IMR-90 (cell line): ENCODE measurements at regions not wholly inside any gene's neighbourhood (a gene's known extent, or its start where the extent isn't known, plus 50 kb on each side); places are given as distances from the start of the nearest gene placed in this dataset.

Source experiments
- ATAC-seq: fragments of 200-7000 bp; cut with Tn5 transposase; 2 replicates; pipeline ENCODE4 v1.9.1; 2020; ENCODE audit warnings: low read depth, mild to moderate bottlenecking, moderate library complexity
- BruUV-seq: library from RNA; stranded (reverse); fragments of 400-500 nt; replicated peaks from 2 replicates; lab custom pipeline; 2021; lab: Mats Ljungman, UMichigan
- CTCF ChIA-PET: fragments of 300-600 bp; formaldehyde crosslinking; extraction: SDS; loops from one replicate; lab custom pipeline; 2021; ENCODE audit warnings: antibody characterized with exemption; lab: Yijun Ruan, JAX
- POLR2A ChIA-PET: fragments of 300-600 bp; sonication (Branson Sonifier 250); formaldehyde crosslinking; loops from one replicate; lab custom pipeline; 2022; ENCODE audit warnings: antibody characterized with exemption; ENCODE audit not compliant: unreplicated experiment; lab: Charles Lee
- DNase-seq: peaks from one replicate; pipeline ENCODE4 v3.0.0; 2013
- H2AFZ ChIP-seq: replicated peaks from 2 replicates; pipeline ENCODE3; 2013; ENCODE audit warnings: low read length, mild to moderate bottlenecking; ENCODE audit not compliant: poor library complexity
- H2AK5ac ChIP-seq: 2 replicates; pipeline ENCODE4 v1.6.1; 2013; ENCODE audit warnings: low read depth, low read length, inconsistent platforms
- H2AK9ac ChIP-seq: replicated peaks from 2 replicates; pipeline ENCODE3; 2013; ENCODE audit warnings: mild to moderate bottlenecking, low read depth, low read length, moderate library complexity; ENCODE audit not compliant: poor library complexity
- H2BK120ac ChIP-seq: 2 replicates; pipeline ENCODE4 v1.6.1; 2013; ENCODE audit warnings: low read depth, low read length, inconsistent platforms
- H2BK15ac ChIP-seq: 3 replicates; pipeline ENCODE4 v1.6.1; 2013; ENCODE audit warnings: low read depth, low read length, inconsistent platforms
- H2BK20ac ChIP-seq: 2 replicates; pipeline ENCODE4 v1.6.1; 2013; ENCODE audit warnings: low read depth, mild to moderate bottlenecking, inconsistent platforms, low read length, moderate library complexity
- H2BK5ac ChIP-seq: 2 replicates; pipeline ENCODE4 v1.6.1; 2013; ENCODE audit warnings: mild to moderate bottlenecking, low read depth, low read length, inconsistent platforms; ENCODE audit not compliant: poor library complexity, severe bottlenecking
- H3K14ac ChIP-seq: replicated peaks from 2 replicates; pipeline ENCODE4 v1.6.1; 2013; ENCODE audit warnings: low read depth, low read length, inconsistent platforms
- H3K18ac ChIP-seq: 2 replicates; pipeline ENCODE4 v1.6.1; 2013; ENCODE audit warnings: low read depth, low read length, control low read depth
- H3K23ac ChIP-seq: 2 replicates; pipeline ENCODE4 v1.6.1; 2013; ENCODE audit warnings: low read depth, low read length, inconsistent platforms
- H3K27ac ChIP-seq: 2 replicates; pipeline ENCODE4 v1.5.1; 2013; ENCODE audit warnings: mild to moderate bottlenecking, control low read depth, low read length; ENCODE audit not compliant: insufficient read depth
- H3K27me3 ChIP-seq: 2 replicates; pipeline ENCODE4 v1.6.1; 2013; ENCODE audit warnings: low read length; ENCODE audit not compliant: control insufficient read depth, insufficient read depth
- H3K36me3 ChIP-seq: 2 replicates; pipeline ENCODE4 v1.6.1; 2013; ENCODE audit warnings: low read length, mixed read lengths; ENCODE audit not compliant: control insufficient read depth, insufficient read depth
- H3K4ac ChIP-seq: 2 replicates; pipeline ENCODE4 v1.6.1; 2013; ENCODE audit warnings: low read depth, low read length, inconsistent platforms
- H3K4me1 ChIP-seq: 2 replicates; pipeline ENCODE4 v1.6.1; 2013; ENCODE audit warnings: low read length, mixed read lengths; ENCODE audit not compliant: control insufficient read depth, insufficient read depth
- H3K4me2 ChIP-seq: 2 replicates; pipeline ENCODE4 v1.6.1; 2013; ENCODE audit warnings: low read depth, mild to moderate bottlenecking, control low read depth, low read length, moderate library complexity
- H3K4me3 ChIP-seq: 2 replicates; pipeline ENCODE4 v1.5.1; 2013; ENCODE audit warnings: low read depth, mild to moderate bottlenecking, control low read depth, low read length, moderate library complexity; ENCODE audit not compliant: insufficient read depth
- H3K56ac ChIP-seq: 2 replicates; pipeline ENCODE4 v1.6.1; 2013; ENCODE audit warnings: low read length, inconsistent platforms; ENCODE audit not compliant: insufficient read depth; ENCODE audit errors: extremely low read depth
- H3K79me1 ChIP-seq, 2 experiments: 2 replicates each; pipeline ENCODE4 v1.6.1; 2013; ENCODE audit warnings: low read length in 2 of 2, inconsistent platforms in 1 of 2, low read depth in 1 of 2
- H3K9ac ChIP-seq: 2 replicates; pipeline ENCODE4 v1.6.1; 2013; ENCODE audit warnings: low read depth, low read length, control low read depth
- H3K9me1 ChIP-seq: 2 replicates; pipeline ENCODE4 v1.6.1; 2013; ENCODE audit warnings: low read length, inconsistent platforms; ENCODE audit not compliant: insufficient read depth
- H3K9me3 ChIP-seq: 2 replicates; pipeline ENCODE4 v1.6.1; 2013; ENCODE audit warnings: low read length; ENCODE audit not compliant: control insufficient read depth, insufficient read depth
- H4K20me1 ChIP-seq: 2 replicates; pipeline ENCODE4 v1.6.1; 2013; ENCODE audit warnings: low read length, inconsistent platforms; ENCODE audit not compliant: insufficient read depth
- H4K5ac ChIP-seq: 2 replicates; pipeline ENCODE4 v1.6.1; 2013; ENCODE audit warnings: mild to moderate bottlenecking, low read depth, low read length, control low read depth
- H4K8ac ChIP-seq, 2 experiments: 2 replicates each; pipeline ENCODE4 v1.6.1; 2013; ENCODE audit warnings: low read depth in 2 of 2, low read length in 2 of 2, control low read depth in 1 of 2, inconsistent platforms in 1 of 2
- H4K91ac ChIP-seq: 2 replicates; pipeline ENCODE4 v1.6.1; 2013; ENCODE audit warnings: low read depth, low read length, inconsistent platforms; ENCODE audit not compliant: insufficient read depth
- BHLHE40 ChIP-seq: fragments of 150-350 bp; IDR thresholded peaks from 2 replicates; pipeline ENCODE4 v1.6.1; 2016; ENCODE audit warnings: mild to moderate bottlenecking, low read depth, low read length
- CEBPB ChIP-seq: IDR thresholded peaks from 2 replicates; pipeline ENCODE4 v1.6.1; 2012; ENCODE audit warnings: low read depth, low read length, improper control_type of control experiment
- CHD1 ChIP-seq: IDR thresholded peaks from 2 replicates; pipeline ENCODE4 v1.6.1; 2012; ENCODE audit warnings: low read depth, low read length, improper control_type of control experiment
- CTCF ChIP-seq: conservative IDR thresholded peaks from 2 replicates; pipeline ENCODE4 v1.5.1; 2012; ENCODE audit warnings: mild to moderate bottlenecking, low read depth, low read length, improper control_type of control experiment
- FOS ChIP-seq: fragments of 150-350 bp; IDR thresholded peaks from 2 replicates; pipeline ENCODE4 v1.6.1; 2016; ENCODE audit warnings: low read depth, low read length
- MAFK ChIP-seq: IDR thresholded peaks from 2 replicates; pipeline ENCODE4 v1.6.1; 2012; ENCODE audit warnings: low read depth, low read length, improper control_type of control experiment
- MAZ ChIP-seq: IDR thresholded peaks from 2 replicates; pipeline ENCODE4 v1.6.1; 2012; ENCODE audit warnings: low read depth, mild to moderate bottlenecking, low read length, improper control_type of control experiment, moderate library complexity, borderline replicate concordance
- MXI1 ChIP-seq: IDR thresholded peaks from 2 replicates; pipeline ENCODE4 v1.6.1; 2012; ENCODE audit warnings: low read depth, mild to moderate bottlenecking, low read length, moderate library complexity, borderline replicate concordance
- NFE2L2 ChIP-seq: fragments of 150-350 bp; IDR thresholded peaks from 2 replicates; pipeline ENCODE4 v1.6.1; 2016; ENCODE audit warnings: low read depth, mild to moderate bottlenecking, low read length
- POLR2A ChIP-seq: IDR thresholded peaks from 2 replicates; pipeline ENCODE4 v1.6.1; 2012; ENCODE audit warnings: mild to moderate bottlenecking, low read depth, low read length
- RAD21 ChIP-seq: IDR thresholded peaks from 2 replicates; pipeline ENCODE4 v1.6.1; 2012; ENCODE audit warnings: low read length, improper control_type of control experiment
- RCOR1 ChIP-seq: IDR thresholded peaks from 2 replicates; pipeline ENCODE4 v1.6.1; 2012; ENCODE audit warnings: mild to moderate bottlenecking, low read length, improper control_type of control experiment; ENCODE audit not compliant: insufficient replicate concordance
- RFX5 ChIP-seq: IDR thresholded peaks from 2 replicates; pipeline ENCODE4 v1.8.0; 2012; ENCODE audit warnings: low read depth, mild to moderate bottlenecking, low read length, moderate library complexity
- SMC3 ChIP-seq: fragments of 150-350 bp; IDR thresholded peaks from 2 replicates; pipeline ENCODE4 v1.6.1; 2016; ENCODE audit warnings: low read depth, mild to moderate bottlenecking, antibody characterized with exemption, low read length, moderate library complexity
- WGBS, 2 experiments: methylation state at CpG; one replicate each; pipeline versions ENCODE4 v1.1.5 to v1.1.7; 2013; ENCODE audit warnings: missing lambda C conversion rate in 2 of 2; ENCODE audit not compliant: insufficient read length in 1 of 2; ENCODE audit errors: extremely low coverage in 2 of 2; 5-methylcytosine and 5-hydroxymethylcytosine counted together
- dilution Hi-C: fragments of 300-500 bp; cut with HindIII; formaldehyde crosslinking; loops from one replicate; pipeline ENCODE4 v1.14.3; 2018; ENCODE audit warnings: low sequenced_read_pairs; ENCODE audit not compliant: unreplicated experiment
- in situ Hi-C: fragments of 300-500 bp; cut with MboI; formaldehyde crosslinking; loops from 3 replicates; pipeline ENCODE4 v1.14.3; 2019; ENCODE audit warnings: low sequenced_read_pairs, inconsistent platforms, mixed read lengths
- intact Hi-C: fragments of 100-400 bp; cut with micrococcal nuclease; formaldehyde crosslinking; loops from 2 replicates; pipeline ENCODE4 v1.10.0; 2022
- TF ChIP-seq, protein P1 (sequence below): fragments of 150-350 bp; IDR thresholded peaks from 2 replicates; pipeline ENCODE4 v1.6.1; 2017; ENCODE audit warnings: mild to moderate bottlenecking, antibody characterized with exemption, low read length, low read depth
- TF ChIP-seq, protein P2 (sequence below): fragments of 150-350 bp; IDR thresholded peaks from 2 replicates; pipeline ENCODE4 v1.6.1; 2016; ENCODE audit warnings: low read depth, mild to moderate bottlenecking, low read length, moderate library complexity, borderline replicate concordance

DNA sequence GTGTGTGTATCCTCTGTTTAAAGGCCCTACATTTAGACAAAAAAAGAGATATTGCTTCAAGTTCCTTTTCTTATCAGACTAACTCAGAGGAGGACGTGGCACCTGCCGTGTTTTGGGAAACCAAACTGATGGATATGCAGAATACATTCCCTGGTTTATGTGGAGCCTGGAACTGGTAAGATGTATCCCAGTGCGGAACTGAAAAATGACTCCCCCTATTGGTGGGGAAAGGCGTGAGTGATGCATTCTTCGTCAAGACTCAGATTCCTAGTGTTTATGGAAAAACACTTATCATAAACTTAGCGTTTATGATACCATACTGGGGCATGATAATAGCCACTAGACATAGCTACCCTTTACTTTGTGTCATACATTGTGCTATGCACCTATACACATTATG lies 154.2 kb downstream of the ZNF326 start:
- Histone ChIP-seq H2BK20ac (no peak overlapping the region), H3K4me1 (no peaks in the 10 kb centered on the region), H3K27ac (no peak overlapping the region), H3K23ac (no peak overlapping the region), H3K56ac (no peak overlapping the region), H2BK120ac (no peak overlapping the region), H2AK5ac (no peak overlapping the region), H3K9me1 (no peaks in the 10 kb centered on the region), H3K27me3 (no peaks in the 10 kb centered on the region), H3K4me2 (no peak overlapping the region), H3K4me3 (no peak overlapping the region), H3K18ac (no peak overlapping the region), H2BK15ac (no peak overlapping the region), H4K20me1 (no peaks in the 10 kb centered on the region), H2AFZ (no peak overlapping the region), H4K91ac (no peak overlapping the region), H3K4ac (no peak overlapping the region), H3K9me3 (no peaks in the 10 kb centered on the region), H3K36me3 (no peaks in the 10 kb centered on the region), H3K14ac (no peak overlapping the region), H4K8ac (no peak overlapping the region), H3K9ac (no peak overlapping the region), H4K5ac (no peak overlapping the region), H2BK5ac (no peak overlapping the region), H3K79me1 (no peaks in the 10 kb centered on the region), H2AK9ac (no peak overlapping the region)
- dilution Hi-C loops: no loop called here
- no CpG with 5 or more reads among the region's 6 CpGs for WGBS, 2 experiments
- ATAC-seq (no peak), DNase-seq (no peak)
- in situ Hi-C loops: no loop called here
- intact Hi-C loops: no loop called here
- TF ChIP-seq RAD21 (no peak), SMC3 (no peak), POLR2A (no peak), FOS (no peak), CTCF (no peak), CEBPB (no peak), MAZ (no peak), RCOR1 (no peak), CHD1 (no peak), MAFK (no peak), MXI1 (no peak), RFX5 (no peak), BHLHE40 (no peak), NFE2L2 (no peak)
- TF ChIP-seq, protein P1, sequence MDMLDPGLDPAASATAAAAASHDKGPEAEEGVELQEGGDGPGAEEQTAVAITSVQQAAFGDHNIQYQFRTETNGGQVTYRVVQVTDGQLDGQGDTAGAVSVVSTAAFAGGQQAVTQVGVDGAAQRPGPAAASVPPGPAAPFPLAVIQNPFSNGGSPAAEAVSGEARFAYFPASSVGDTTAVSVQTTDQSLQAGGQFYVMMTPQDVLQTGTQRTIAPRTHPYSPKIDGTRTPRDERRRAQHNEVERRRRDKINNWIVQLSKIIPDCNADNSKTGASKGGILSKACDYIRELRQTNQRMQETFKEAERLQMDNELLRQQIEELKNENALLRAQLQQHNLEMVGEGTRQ: no peak
- TF ChIP-seq, protein P2, sequence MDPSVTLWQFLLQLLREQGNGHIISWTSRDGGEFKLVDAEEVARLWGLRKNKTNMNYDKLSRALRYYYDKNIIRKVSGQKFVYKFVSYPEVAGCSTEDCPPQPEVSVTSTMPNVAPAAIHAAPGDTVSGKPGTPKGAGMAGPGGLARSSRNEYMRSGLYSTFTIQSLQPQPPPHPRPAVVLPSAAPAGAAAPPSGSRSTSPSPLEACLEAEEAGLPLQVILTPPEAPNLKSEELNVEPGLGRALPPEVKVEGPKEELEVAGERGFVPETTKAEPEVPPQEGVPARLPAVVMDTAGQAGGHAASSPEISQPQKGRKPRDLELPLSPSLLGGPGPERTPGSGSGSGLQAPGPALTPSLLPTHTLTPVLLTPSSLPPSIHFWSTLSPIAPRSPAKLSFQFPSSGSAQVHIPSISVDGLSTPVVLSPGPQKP: no peak
- no TSS peak for BruUV-seq
- ChIA-PET POLR2A (no interaction called here), CTCF (no interaction called here)
